GM19372 (cell line): ENCODE measurements at regions not wholly inside any gene's neighbourhood (a gene's known extent, or its start where the extent isn't known, plus 50 kb on each side); places are given as distances from the start of the nearest gene placed in this dataset.
"Not testable (repeated sequence)": the region's sequence is repeated elsewhere in the genome, so short reads cannot be mapped to it uniquely, and the experiment has no call there.

ENCODE experiments used
- ATAC-seq: cut with Tn5 transposase; IDR thresholded peaks from one replicate; pipeline ENCODE4 v1.9.1; 2021; ENCODE audit warnings: mild to moderate bottlenecking, low read depth, moderate library complexity; ENCODE audit not compliant: unreplicated experiment

DNA sequence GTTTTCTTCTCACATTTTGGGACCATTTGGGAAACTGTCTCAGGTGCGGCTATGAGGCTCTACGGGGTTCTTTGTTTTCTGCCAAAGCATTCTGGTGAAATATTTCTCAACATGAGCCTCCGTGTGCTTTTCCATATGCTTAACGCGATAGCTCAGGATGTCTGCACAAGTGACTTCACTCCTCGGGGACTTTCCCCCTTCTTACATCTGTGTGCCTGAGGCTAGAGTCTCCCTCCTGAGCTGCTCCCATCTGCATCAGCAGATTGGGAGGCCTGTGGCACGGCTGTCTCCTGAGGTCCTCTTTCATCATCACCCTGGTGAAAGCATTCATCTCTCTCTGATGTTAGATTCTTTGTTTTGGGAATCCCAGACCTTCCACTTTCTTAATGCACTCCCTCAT lies 1190.9 kb downstream of the TYW1 start:
- no peak for ATAC-seq

DNA sequence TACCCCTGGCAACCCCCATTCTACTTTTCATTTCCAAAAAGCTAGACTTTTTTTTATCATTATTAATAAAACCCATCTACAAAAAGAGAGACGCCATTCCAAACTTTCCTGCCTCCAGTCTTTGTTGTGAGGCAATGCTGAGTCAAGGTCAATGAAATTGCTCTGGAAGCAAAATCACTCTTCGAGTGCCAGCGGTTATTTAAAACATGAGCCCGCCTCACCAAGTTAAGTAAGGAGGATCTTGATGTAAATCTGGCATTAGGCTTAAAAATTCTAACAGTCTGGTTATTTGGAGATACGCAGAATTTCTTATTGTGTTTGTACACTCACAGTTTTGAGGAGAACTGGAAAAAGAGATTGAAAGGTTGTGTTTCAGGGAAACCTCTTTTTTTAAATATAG lies 1196.3 kb downstream of the TYW1 start:
- ATAC-seq, result no peak

DNA sequence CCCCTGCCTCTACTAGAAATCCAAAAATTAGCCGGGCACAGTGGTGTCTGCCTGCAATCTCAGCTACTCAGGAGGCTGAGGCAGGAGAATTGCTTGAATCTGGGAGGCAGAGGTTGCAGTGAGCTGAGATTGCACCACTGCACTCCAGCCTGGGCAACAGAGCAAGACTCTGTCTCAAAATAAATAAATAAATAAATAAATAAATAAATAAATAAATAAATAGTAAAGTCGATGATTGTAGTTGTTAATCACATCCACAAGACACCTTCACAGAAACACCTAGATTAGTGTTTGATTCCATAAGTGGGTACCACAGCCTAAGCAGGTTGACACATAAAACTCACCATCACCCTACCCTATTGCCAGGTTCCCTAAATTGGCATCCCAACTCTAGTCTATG lies 1199.0 kb downstream of the TYW1 start:
- not testable (repeated sequence) for ATAC-seq

DNA sequence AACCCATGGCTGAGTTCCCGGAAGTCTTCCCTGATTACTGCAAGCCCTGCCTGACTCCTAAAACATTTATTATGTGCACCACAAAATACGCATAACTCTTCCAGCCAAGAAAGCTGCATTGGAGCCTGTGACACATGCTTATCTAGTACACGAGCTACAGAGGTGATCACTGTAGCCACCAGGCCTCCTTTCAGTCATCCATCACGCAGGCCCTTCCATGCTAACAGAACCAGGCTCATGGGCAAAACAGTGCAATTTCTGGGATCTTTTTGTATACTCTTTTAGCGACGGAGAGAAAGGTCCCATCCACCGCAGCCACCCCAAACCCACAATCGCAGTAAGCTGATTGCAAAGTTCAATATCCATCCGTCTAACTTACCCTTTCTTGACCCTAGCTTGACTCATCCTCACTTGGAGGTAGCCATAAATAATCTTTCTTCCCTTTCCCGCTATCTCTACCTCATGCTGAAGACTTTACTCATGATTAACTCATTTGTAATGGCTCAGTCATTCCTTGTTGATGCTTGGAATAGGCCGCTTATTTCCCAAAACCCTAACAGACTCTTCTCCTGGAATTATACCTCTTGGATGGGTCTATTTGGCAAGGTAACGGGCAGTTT lies 1203.5 kb downstream of the TYW1 start:
- no peak for ATAC-seq

DNA sequence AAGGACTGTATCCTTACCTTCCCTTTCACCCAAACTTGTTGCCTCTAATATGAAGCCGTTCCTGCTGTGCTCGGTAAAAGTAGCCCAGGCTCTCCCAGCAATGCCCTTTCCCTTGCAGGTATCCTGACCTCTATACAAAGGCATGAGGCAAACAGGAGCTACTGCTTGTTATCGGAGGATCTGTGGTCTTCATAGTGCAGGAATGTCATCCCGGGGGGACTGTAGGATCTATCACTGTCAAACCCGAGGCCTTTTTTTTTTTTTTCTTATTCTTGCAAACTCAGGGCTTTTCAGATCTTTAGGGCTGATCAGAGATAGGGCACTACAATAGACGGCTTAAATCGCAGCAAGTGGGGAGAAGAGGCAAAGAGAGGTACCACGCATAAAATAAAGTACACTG lies 1206.6 kb downstream of the TYW1 start:
- ATAC-seq, result no peak

DNA sequence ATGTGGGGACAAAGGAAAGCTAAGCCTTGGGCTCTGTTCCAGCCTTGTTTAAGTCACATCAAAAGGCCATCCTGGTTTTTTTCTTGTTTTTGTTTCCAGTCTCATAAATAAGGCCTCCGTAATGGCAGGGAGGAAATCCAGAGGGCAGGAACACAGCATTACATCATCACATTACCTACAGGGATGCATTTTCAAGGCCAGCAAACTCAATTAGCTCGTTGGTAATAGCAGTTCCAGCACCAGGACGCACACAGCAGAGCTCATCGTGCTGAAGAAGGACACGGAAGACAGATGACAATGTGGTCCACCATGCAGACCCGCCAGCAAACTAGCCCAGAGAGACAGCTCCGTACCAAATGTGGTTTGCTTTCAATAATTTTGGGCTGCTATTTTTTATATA lies 1209.2 kb downstream of the TYW1 start:
- ATAC-seq, result no peak

DNA sequence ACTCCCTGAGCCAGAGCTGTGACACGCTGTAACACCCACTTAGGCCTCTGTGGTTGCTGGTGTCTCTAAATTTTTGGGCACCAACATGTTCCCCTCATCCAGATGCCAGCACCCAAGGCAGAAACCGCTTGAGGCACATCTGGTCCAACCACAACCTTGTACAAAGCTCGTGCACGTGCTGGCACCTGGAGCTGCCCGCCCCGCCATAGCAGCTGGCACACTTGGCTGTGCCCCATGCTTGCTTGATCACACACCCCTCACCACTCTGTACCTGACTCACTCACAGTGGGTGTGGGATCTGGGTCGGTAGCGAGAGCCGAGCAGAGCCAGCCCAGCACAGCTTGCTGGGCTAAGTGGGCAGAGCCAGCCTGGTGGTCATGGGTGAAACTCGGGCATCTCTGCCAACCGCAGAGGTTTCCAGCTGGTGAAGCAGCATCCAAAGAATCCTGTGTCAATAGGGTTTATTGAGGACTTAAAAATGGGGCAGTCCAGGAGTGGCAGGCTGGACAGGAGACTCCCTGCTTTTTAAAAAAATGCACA lies 1210.4 kb downstream of the TYW1 start:
- no peak for ATAC-seq

DNA sequence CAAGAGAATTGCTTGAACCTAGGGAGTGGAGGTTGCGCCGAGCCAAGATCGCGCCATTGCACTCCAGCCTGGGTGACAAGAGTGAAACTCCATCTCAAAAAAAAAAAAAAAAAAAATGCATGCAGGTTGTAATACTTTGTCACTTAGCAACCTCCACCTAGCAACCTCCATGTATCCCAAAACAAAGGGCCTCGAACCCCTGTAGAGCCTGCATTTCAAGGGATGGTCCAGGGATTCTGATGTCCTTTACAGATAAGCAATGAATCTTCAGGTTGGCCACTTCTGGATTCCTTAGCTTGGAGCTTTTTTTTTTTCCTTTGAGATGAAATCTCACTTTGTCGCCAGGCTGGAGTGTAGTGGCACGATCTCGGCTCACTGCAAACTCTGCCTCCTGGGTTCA lies 1211.0 kb downstream of the TYW1 start:
- ATAC-seq, result no peak

DNA sequence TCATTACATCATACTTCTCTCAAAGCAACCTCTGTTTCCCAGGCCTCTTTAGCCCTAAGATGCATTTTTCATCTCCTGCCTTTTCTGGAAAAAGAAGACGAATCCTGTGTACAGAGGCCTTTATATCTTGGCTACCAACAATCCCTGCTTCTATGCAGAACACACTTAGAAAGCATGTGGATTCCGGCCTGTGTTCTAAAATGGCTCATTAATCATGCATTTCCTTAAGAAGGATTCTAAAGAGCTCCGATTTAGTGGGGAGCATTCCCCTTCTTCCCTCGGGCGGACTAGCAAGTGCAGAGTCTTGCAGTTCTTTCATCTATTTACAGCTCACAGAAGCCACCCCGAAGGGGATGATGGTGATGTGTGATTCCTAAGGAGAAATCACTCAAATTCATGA lies 1212.9 kb downstream of the TYW1 start:
- no peak for ATAC-seq

DNA sequence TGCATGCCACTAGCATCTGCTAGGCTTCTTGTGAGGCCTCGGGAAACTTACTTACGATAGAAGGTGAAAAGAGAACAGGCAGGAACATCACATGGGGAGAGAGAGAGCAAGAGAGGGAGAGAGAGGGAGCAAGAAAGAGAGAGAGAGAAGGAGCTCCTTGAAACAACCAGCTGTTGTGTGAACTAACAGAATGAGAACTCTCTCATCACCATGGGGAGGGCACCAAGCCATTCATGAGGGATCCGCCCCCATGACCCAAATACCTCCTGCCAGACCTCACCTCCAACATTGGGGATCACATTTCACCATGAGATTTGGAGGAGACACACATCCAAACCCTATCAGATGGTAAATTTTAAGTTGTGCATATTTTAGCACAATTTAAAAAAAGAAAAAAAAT lies 1217.2 kb downstream of the TYW1 start:
- no peak for ATAC-seq

DNA sequence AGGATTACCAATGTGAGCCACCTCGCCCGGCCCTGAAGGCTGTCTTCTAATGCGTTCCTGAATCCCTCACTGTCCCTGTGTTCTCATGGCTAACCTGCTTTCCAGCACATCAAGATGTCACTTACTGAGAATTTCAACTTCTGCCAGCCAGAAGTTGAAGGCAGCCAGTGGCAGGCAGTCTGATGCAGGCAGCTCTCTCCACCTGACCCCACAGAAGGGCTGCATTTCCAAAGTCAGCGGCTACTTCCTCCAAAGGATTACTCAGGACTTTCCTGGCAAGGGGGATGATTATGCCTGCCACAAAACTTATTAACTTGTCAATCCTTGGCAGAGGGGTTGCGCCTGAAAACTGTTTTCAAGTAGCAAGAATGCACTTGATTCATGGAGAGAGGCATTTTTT lies 1219.4 kb downstream of the TYW1 start:
- ATAC-seq, result no peak

DNA sequence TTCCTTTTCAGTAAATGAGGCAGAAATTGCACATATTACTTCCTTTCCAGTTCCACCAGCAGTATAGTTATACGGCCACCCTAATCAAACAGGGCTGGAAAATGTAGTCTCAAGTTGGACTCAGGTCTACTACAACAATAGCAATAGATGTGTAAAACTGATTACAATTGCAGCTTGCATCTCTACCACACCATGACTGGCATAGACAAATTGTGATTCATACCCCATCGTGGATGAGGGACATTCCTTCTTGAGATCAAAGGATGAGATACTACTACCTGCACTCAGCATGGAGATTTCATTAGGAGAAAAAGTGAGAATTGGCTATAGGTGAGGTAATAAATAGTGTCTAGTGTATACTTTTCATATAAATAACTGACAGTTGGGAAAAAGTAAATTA lies 1220.8 kb downstream of the TYW1 start:
- no peak for ATAC-seq

DNA sequence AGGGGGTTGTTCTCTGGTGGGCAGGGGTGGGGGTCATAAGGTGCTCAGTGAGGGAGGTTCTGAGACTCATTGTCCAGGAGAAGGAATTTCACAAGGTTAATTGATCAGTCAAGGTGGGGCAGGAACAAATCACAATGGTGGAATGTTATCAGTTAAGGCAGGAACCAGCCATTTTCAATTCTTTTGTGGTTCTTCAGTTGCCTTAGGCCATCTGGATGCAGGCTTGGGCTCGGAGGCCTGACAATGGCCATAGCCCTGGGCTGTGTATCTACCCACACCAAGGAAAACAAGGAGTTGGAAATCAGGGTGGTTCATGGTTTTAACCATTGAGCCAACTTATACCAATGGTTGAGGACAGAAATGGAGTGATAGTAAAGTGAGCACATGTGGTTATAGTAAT lies 1221.8 kb downstream of the TYW1 start:
- no peak for ATAC-seq

DNA sequence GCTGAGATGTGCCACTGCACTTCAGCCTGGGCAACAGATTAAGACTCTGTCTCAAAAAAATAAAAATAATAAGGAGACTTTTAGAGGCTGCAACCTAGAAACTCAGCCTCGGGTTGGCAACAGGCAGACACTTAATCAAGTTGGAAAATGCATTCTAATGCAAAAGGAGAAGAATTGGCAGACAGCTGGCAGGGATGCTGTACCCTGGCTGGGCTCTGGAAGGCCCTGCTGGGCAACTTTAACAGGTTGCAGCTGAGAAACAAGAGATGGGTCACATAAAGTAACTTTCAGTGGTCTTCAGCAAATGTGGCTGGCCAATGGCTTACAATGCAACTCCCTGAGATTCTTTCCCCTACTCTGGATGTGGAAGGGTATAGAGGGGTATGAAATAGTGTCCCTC lies 1225.7 kb downstream of the TYW1 start:
- ATAC-seq, result no peak

DNA sequence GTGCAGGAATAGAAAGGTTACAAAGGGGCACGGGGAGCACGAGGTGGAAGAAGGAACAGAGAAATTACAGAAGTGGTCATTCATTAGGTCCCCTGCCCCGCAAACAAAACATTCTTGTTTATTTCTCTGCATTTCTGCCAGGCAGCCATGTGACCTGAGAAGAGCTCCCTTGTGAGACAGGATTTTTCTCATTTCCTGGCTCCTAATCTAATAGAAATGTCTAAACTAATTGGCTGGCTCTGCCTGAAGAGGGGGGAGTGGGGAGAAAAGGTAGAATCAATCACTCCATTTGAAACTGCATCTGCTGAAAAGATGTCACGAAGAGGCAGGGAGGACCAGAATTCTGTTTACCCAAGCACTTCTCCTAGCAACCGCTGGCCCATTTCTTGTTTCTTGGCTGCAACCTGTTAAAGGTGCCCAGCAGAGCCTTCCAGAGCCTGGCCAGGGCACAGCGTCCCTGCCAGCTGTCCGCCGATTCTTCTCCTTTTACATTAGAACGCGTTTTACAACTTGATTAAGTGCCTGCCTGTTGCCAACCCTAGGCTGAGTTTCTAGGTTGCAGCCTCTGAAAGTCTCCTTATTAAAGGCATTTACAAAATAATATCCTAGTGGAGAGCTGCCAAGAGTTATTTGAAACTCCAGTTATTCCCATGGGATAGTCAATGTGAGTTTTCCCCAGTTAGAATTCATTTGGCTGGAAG lies 1227.6 kb downstream of the TYW1 start:
- no peak for ATAC-seq

DNA sequence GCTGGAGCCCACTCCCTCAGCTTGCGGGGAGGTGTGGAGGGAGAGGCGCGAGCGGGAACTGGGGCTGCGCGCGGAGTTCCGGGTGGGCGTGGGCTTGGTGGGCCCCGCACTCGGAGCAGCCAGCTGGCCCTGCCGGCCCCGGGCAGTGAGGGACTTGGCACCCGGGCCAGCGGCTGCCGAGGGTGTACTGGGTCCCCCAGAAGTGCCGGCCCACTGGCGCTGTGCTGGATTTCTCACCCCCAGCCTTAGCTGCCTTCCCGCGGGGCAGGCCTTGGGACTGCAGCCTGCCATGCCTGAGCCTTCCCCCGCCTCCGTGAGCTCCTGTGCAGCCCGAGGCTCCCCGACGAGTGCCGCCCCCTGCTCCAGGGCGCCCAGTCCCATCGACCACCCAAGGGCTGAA lies 1234.4 kb downstream of the TYW1 start:
- not testable (repeated sequence) for ATAC-seq

DNA sequence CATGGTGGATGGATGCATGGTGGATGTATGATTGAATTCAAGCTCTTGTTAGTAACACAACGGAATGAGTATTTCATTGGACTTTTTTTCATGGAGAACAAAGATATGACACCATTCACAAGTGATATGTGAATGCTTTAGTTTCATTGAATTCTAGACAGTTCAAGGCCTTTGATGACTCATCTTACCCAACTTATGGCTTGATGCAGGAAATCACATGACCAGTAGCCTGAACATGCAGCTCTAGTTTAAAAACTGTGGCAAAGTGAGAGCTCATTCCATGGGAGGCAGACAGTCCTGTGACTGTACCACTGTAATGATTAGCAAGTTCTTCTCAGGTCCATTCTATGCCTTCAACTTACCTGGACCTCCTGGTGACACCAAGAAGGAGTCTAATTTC lies 1239.3 kb downstream of the TYW1 start:
- ATAC-seq, result no peak

DNA sequence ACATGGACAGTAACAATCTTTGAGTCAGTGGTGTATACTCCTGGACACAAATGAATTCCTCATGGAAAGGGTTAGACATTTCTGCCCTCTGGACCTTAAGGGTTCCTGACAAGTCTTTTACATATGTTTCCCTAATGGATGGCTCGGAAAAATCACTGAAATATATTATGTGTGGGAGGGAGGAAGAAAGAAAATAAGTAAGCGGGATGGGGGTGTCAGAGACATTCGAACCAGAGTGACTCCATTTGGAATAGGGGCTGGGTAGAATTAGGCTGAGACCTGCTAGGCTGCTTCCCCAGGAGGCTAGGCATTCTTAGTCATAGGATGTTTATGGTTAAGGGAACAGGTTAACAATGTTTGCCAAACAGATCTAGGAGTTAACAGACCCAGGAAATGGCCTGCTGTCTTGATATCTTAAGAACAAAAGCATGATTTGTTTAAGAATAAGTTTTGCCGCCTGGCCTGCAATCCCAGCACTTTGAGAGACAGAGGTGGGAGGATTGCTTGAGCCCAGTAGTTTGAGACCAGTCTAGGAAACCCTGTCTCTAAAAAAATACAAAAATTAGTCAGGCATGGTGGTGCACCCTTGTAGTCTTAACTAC lies 1241.7 kb downstream of the TYW1 start:
- ATAC-seq, result no peak

DNA sequence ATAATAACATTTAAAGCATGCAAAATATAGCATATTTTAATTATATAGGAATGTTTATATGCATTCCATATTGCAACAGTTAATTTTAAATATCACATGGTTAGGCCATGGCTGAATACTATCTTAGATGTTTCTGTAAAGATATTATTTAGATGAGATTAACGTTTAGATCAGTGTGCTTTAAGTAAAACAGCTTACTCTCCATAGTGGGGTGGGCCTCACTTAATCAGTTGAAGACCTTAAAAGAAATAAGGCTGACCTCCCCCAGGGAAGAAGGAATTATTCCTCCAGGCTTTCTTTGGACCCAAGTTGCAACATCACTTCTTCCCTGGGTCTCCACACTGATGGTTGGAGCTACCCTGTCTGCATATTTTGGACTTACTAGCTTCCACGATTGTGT lies 1246.5 kb downstream of the TYW1 start:
- ATAC-seq, result no peak

DNA sequence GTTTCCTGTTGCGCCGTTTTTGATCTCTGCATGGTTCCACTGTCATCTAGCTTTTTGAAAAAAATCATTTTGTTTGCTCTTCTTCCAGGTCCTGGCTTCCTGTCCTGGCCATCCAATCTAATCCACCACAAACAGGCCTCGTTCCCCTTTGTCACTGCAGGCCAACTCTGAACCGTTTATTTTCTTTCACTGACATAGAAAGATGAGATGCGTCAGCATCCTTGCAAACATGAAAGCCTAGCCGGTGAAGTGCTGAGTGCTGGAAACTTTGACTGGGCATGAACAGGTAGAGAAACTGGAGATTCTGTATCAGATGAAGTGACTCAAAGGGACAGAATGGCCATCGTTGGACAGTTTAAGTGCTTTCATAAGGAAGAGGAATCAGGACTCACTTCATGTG lies 1247.8 kb downstream of the TYW1 start:
- ATAC-seq, result no peak

DNA sequence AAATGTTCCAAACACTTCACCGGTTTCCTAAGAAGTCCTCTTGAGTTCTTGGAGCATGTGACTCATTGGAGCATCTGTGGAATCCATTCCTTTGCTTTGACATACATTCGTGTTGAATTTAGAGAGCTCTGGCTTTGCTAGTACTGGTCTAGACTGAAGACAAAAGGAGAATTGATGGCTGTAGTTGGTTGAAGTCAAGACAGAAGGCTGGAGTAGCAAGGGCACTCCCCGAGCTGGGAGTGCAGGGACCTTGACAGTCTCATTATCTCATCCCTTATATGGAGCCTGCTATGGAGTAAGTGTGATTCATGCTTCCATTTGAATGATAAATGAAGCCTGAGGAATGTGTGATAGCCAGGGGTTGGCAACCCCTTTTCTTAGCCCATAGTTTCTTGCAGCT lies 1249.1 kb downstream of the TYW1 start:
- ATAC-seq, result no peak

DNA sequence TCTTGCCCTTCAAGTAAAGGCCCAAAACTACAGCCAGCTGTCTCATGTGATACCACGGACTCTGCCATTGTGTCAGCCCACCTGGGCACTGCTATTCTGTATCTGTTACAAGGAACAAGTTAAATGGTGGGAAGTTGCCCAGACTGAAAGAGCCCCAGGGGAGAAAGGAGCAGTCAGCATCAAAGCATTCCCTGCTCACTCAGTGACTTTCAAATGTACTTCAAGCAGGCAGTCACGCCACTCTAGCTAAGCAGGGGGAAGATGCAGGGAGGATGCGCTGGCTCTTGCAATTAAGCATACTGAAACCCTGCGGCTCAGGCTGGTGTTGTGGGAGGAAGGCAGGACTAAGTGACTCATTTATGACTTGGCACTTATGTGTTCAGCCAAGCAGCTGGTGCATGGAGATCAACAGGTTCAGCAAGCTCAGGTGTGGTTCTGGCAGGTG lies 1249.6 kb downstream of the TYW1 start:
- no peak for ATAC-seq
